ENCODE measurements at regions not wholly inside any gene's neighbourhood (a gene's known extent, or its start where the extent isn't known, plus 50 kb on each side); places are given as distances from the start of the nearest gene placed in this dataset.

GRCh38 chr16:79712276-79712675 lies 111.7 kb upstream of the MAF start:
- TF ChIP-seq POLR2A (IDR thresholded peaks at IDR 0.05; ENCODE audit: low read depth) = no peak
- TF ChIP-seq CTCF (IDR thresholded peaks at IDR 0.05) = no peak
- no peak for TF ChIP-seq POLR2AphosphoS5 (IDR thresholded peaks at IDR 0.05)
- TF ChIP-seq EP300 (IDR thresholded peaks at IDR 0.05) = no peak

Data from esophagus muscularis mucosa (tissue), 4 donors.